ENCODE measurements at regions not wholly inside any gene's neighbourhood (a gene's known extent, or its start where the extent isn't known, plus 50 kb on each side); places are given as distances from the start of the nearest gene placed in this dataset.

GRCh38 chr7:19364950-19365349 is 219.7 kb upstream of the FERD3L start:
- Histone ChIP-seq H3K79me2 (ENCODE audit: control insufficient read depth, insufficient read depth, low read length) (no peaks in the 10 kb centered on the region), H3K9me3 (ENCODE audit: control insufficient read depth, low read depth, low read length) (no peaks in the 10 kb centered on the region), H2AFZ (ENCODE audit: control insufficient read depth, low read length) (no peak overlapping the region), H3K4me1 (ENCODE audit: control insufficient read depth, extremely low read depth, insufficient read depth, low read length) (no peaks in the 10 kb centered on the region), H3K4me3 (ENCODE audit: control insufficient read depth in 2 of 3, extremely low read depth in 1 of 3, insufficient read depth in 2 of 3, low read depth in 1 of 3, low read length in 3 of 3) (no peak overlapping the region), H3K36me3 (ENCODE audit: control insufficient read depth in 2 of 2, extremely low read depth in 1 of 2, insufficient read depth in 2 of 2, low read length in 2 of 2) (no peaks in the 10 kb centered on the region), H4K20me1 (ENCODE audit: control insufficient read depth, extremely low read depth, insufficient read depth, low read length) (no peaks in the 10 kb centered on the region), H3K4me2 (ENCODE audit: control insufficient read depth, extremely low read depth, insufficient read depth, low read depth, low read length) (no peak overlapping the region), H3K27me3 (ENCODE audit: control insufficient read depth, extremely low read depth, insufficient read depth, low read length) (no peaks in the 10 kb centered on the region), H3K9me1 (ENCODE audit: control insufficient read depth, extremely low read depth, insufficient read depth, low read length) (no peaks in the 10 kb centered on the region), H3K27ac (ENCODE audit: control insufficient read depth, insufficient read depth, low read length) (no peak overlapping the region), H3K9ac (ENCODE audit: control insufficient read depth, extremely low read depth, insufficient read depth, low read length) (no peak overlapping the region)
- dilution Hi-C loops (cut with MboI; ENCODE audit: extremely low pct_ligation_motif_present, low sequenced_read_pairs), result no loop called here
- DNase-seq (ENCODE audit: low read depth, low spot score) (no peak), FAIRE-seq (no peak)
- TF ChIP-seq CTCF (optimal IDR thresholded peaks at IDR 0.05 in 1 of 3, IDR thresholded peaks at IDR 0.05 in 1 of 3, conservative IDR thresholded peaks at IDR 0.05 in 1 of 3; ENCODE audit: extremely low read depth in 1 of 3, insufficient read depth in 2 of 3, low read length in 3 of 3) (no peak), EZH2 (IDR thresholded peaks at IDR 0.05; ENCODE audit: low read length) (no peak)

- no peaks in the 10 kb centered on the region for H3K9me1 ChIP-seq (ENCODE audit: control insufficient read depth, extremely low read depth, insufficient read depth, low read length)
- no peaks in the 10 kb centered on the region for H3K27me3 ChIP-seq (ENCODE audit: control insufficient read depth, extremely low read depth, insufficient read depth, low read length)
- dilution Hi-C loops (cut with MboI; ENCODE audit: extremely low pct_ligation_motif_present, low sequenced_read_pairs), result no loop called here
- no peak overlapping the region for H3K4me3 ChIP-seq (ENCODE audit: control insufficient read depth in 2 of 3, extremely low read depth in 1 of 3, insufficient read depth in 2 of 3, low read depth in 1 of 3, low read length in 3 of 3)
- no peak for TF ChIP-seq EZH2 (IDR thresholded peaks at IDR 0.05; ENCODE audit: low read length)
- no peak for TF ChIP-seq CTCF (optimal IDR thresholded peaks at IDR 0.05 in 1 of 3, IDR thresholded peaks at IDR 0.05 in 1 of 3, conservative IDR thresholded peaks at IDR 0.05 in 1 of 3; ENCODE audit: extremely low read depth in 1 of 3, insufficient read depth in 2 of 3, low read length in 3 of 3)
- H3K9ac ChIP-seq (ENCODE audit: control insufficient read depth, extremely low read depth, insufficient read depth, low read length), result no peak overlapping the region
- no peaks in the 10 kb centered on the region for H3K36me3 ChIP-seq (ENCODE audit: control insufficient read depth in 2 of 2, extremely low read depth in 1 of 2, insufficient read depth in 2 of 2, low read length in 2 of 2)
- no peak for DNase-seq (ENCODE audit: low read depth, low spot score)
- no peak for FAIRE-seq
- no peak overlapping the region for H3K27ac ChIP-seq (ENCODE audit: control insufficient read depth, insufficient read depth, low read length)
- H3K4me2 ChIP-seq (ENCODE audit: control insufficient read depth, extremely low read depth, insufficient read depth, low read depth, low read length), result no peak overlapping the region
- H4K20me1 ChIP-seq (ENCODE audit: control insufficient read depth, extremely low read depth, insufficient read depth, low read length), result no peaks in the 10 kb centered on the region
- no peak overlapping the region for H2AFZ ChIP-seq (ENCODE audit: control insufficient read depth, low read length)
- no peaks in the 10 kb centered on the region for H3K9me3 ChIP-seq (ENCODE audit: control insufficient read depth, low read depth, low read length)
- no peaks in the 10 kb centered on the region for H3K4me1 ChIP-seq (ENCODE audit: control insufficient read depth, extremely low read depth, insufficient read depth, low read length)
- no peaks in the 10 kb centered on the region for H3K79me2 ChIP-seq (ENCODE audit: control insufficient read depth, insufficient read depth, low read length)
These were observed 216.9 kb upstream of the FERD3L start for GRCh38 chr7:19362099-19362498.
